MCF 10A (cell line): ENCODE measurements at regions not wholly inside any gene's neighbourhood (a gene's known extent, or its start where the extent isn't known, plus 50 kb on each side); places are given as distances from the start of the nearest gene placed in this dataset.

Source experiments
- BruUV-seq: library from RNA; stranded (reverse); fragments of 400-500 nt; replicated peaks from 2 replicates; lab custom pipeline; 2021; lab: Mats Ljungman, UMichigan
- CTCF ChIA-PET: fragments of 300-600 bp; sonication (Branson Sonifier 250); formaldehyde crosslinking; extraction: SDS; loops from one replicate; lab custom pipeline; 2021; ENCODE audit warnings: antibody characterized with exemption, inconsistent platforms; lab: Yijun Ruan, JAX
- POLR2A ChIA-PET: fragments of 300-600, 350-650 bp; sonication (Branson Sonifier 250); formaldehyde crosslinking; extraction: SDS; loops from one replicate; lab custom pipeline; 2020; ENCODE audit warnings: antibody characterized with exemption, inconsistent platforms; lab: Yijun Ruan, JAX
- DNase-seq: peaks from one replicate; pipeline ENCODE4 v3.0.0-alpha.2; 2018; ENCODE audit not compliant: unreplicated experiment
- H3K27ac Mint-ChIP-seq: one replicate; pipeline ENCODE4 v1.8.0; 2022; ENCODE audit warnings: mild to moderate bottlenecking, low read depth, mixed read lengths; ENCODE audit not compliant: unreplicated experiment
- H3K27me3 Mint-ChIP-seq: one replicate; pipeline ENCODE4 v1.8.0; 2022; ENCODE audit warnings: mixed read lengths; ENCODE audit not compliant: insufficient read depth, unreplicated experiment
- H3K36me3 Mint-ChIP-seq: one replicate; pipeline ENCODE4 v1.8.0; 2022; ENCODE audit warnings: mild to moderate bottlenecking, moderate library complexity, mixed read lengths; ENCODE audit not compliant: insufficient read depth, unreplicated experiment
- H3K4me1 Mint-ChIP-seq: one replicate; pipeline ENCODE4 v1.8.0; 2022; ENCODE audit warnings: mixed read lengths; ENCODE audit not compliant: insufficient read depth, unreplicated experiment
- H3K4me3 Mint-ChIP-seq: one replicate; pipeline ENCODE4 v1.8.0; 2022; ENCODE audit warnings: mild to moderate bottlenecking, moderate library complexity, mixed read lengths; ENCODE audit not compliant: unreplicated experiment
- H3K9me3 Mint-ChIP-seq: one replicate; pipeline ENCODE4 v1.8.0; 2022; ENCODE audit warnings: mixed read lengths; ENCODE audit not compliant: unreplicated experiment
- intact Hi-C: fragments of 100-400 bp; cut with micrococcal nuclease; formaldehyde crosslinking; loops from 2 replicates; pipeline ENCODE4 v1.14.1; 2022
- TF ChIP-seq, protein P1 (sequence below): fragments of 200-600 bp; IDR thresholded peaks from one replicate; pipeline ENCODE4 v1.8.0; 2022; ENCODE audit warnings: antibody characterized with exemption, mild to moderate bottlenecking; ENCODE audit not compliant: unreplicated experiment

DNA sequence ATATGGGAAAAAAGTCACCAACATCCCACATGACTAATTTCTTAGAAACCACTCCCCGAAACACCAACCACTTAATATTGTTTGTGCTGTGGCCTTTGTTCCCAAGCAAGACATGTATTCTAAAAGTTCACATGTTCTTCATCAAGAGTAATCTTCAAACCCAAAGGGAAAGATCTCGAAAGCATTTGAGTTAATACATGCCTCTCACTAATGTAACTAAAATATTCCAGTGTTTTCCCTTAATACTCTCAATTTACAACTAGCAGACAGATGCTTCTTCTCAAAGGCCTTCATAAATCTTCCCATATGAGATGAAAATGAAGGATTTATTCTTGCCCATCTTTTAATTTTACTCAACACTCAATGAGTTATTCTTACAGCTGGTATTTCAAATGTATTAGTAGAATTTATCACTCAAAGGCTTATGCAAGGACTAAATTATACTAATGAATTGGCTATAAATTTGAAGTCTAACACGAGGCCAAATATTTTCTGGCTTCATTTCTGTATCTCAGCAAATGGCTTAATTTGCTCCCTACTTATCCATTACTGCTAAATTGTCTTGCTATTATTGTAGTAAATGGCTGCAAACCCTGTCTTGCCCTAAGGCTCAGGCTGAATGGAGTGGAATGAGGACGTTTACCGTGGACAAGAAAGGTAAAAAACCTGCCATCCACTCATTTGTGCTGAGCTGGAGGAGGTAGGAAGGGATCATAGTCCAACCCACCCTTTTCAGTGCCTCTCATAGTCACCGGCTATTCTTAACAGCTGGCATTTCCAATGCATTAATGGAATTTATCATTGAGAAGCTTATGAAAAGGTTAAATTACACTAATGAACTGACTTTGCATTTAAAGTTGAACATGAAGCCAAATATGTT is 474.4 kb downstream of the RASEF start:
- no TSS peak for BruUV-seq
- TF ChIP-seq, protein P1, sequence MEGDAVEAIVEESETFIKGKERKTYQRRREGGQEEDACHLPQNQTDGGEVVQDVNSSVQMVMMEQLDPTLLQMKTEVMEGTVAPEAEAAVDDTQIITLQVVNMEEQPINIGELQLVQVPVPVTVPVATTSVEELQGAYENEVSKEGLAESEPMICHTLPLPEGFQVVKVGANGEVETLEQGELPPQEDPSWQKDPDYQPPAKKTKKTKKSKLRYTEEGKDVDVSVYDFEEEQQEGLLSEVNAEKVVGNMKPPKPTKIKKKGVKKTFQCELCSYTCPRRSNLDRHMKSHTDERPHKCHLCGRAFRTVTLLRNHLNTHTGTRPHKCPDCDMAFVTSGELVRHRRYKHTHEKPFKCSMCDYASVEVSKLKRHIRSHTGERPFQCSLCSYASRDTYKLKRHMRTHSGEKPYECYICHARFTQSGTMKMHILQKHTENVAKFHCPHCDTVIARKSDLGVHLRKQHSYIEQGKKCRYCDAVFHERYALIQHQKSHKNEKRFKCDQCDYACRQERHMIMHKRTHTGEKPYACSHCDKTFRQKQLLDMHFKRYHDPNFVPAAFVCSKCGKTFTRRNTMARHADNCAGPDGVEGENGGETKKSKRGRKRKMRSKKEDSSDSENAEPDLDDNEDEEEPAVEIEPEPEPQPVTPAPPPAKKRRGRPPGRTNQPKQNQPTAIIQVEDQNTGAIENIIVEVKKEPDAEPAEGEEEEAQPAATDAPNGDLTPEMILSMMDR: no peak
- intact Hi-C loops: no loop called here
- no peaks in the 10 kb centered on the region for H3K9me3 Mint-ChIP-seq
- DNase-seq: no peak
- H3K27me3 Mint-ChIP-seq: no peaks in the 10 kb centered on the region
- no peak overlapping the region for H3K4me3 Mint-ChIP-seq
- ChIA-PET POLR2A (interaction anchor here (0.7 kb wide), 1 partner anchor 682 kb away, joined by 3 read pairs; no protein-coding TSS in a partner anchor), CTCF (interaction anchor here (0.9 to 2.2 kb wide), 2 partner anchors 11 to 19 kb away, joined by 3 to 6 read pairs; no protein-coding TSS in a partner anchor)
- no peaks in the 10 kb centered on the region for H3K4me1 Mint-ChIP-seq
- H3K27ac Mint-ChIP-seq: no peak overlapping the region
- no peaks in the 10 kb centered on the region for H3K36me3 Mint-ChIP-seq

DNA sequence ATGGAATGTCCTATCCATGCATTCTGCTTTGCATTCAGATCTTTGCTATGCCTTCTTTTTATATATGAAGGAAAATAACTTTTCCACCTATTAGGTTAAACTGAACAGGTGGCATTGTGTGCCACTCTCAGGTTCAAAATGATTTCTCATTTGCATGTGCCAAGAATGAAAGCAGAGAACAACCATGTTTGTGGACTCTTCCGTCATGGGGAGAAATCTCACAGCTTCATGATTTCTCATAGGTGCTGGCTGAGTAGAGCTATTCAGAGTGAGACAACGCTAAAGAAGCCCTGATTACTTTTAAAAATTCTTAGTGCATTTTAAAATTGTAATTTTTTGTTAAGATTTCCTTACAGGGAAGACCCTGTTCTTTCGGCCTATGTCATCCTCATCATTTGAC is 472.1 kb downstream of the RASEF start:
- Mint-ChIP-seq H3K36me3 (no peaks in the 10 kb centered on the region), H3K4me3 (no peak overlapping the region), H3K9me3 (no peaks in the 10 kb centered on the region), H3K27ac (no peak overlapping the region), H3K27me3 (no peaks in the 10 kb centered on the region), H3K4me1 (no peaks in the 10 kb centered on the region)
- DNase-seq: no peak
- ChIA-PET CTCF (no interaction called here), POLR2A (no interaction called here)
- TF ChIP-seq, protein P1: no peak
- BruUV-seq: no TSS peak
- intact Hi-C loops: no loop called here

DNA sequence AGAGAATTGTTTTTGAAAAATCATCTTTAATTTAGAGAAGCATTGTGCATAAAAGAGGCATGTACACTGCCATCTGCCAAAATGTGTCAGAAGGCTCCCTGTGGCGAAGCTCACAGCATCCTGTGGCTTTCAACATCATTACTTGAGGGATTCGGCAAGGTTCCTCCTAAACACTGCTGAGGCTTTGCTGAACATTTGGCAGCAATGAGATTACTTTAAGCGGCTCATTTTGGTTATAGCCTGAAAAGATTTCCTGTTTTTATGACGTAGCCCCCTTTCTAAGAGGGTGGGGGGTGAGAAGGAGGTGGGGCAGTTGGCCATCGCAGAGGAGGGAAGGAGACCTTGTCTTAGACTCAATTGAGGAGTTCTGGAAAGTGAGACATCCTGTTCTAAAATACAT is 469.4 kb downstream of the RASEF start:
- Mint-ChIP-seq H3K36me3 (no peaks in the 10 kb centered on the region), H3K27ac (no peak overlapping the region), H3K27me3 (no peaks in the 10 kb centered on the region), H3K4me3 (no peak overlapping the region), H3K4me1 (no peaks in the 10 kb centered on the region), H3K9me3 (no peaks in the 10 kb centered on the region)
- POLR2A ChIA-PET: no interaction called here
- no peak for DNase-seq
- BruUV-seq: no TSS peak
- TF ChIP-seq, protein P1: no peak
- intact Hi-C loops: no loop called here
- CTCF ChIA-PET: interaction anchor here (1.0 kb wide), 1 partner anchor 13 kb away, joined by 3 read pairs; no protein-coding TSS in a partner anchor

DNA sequence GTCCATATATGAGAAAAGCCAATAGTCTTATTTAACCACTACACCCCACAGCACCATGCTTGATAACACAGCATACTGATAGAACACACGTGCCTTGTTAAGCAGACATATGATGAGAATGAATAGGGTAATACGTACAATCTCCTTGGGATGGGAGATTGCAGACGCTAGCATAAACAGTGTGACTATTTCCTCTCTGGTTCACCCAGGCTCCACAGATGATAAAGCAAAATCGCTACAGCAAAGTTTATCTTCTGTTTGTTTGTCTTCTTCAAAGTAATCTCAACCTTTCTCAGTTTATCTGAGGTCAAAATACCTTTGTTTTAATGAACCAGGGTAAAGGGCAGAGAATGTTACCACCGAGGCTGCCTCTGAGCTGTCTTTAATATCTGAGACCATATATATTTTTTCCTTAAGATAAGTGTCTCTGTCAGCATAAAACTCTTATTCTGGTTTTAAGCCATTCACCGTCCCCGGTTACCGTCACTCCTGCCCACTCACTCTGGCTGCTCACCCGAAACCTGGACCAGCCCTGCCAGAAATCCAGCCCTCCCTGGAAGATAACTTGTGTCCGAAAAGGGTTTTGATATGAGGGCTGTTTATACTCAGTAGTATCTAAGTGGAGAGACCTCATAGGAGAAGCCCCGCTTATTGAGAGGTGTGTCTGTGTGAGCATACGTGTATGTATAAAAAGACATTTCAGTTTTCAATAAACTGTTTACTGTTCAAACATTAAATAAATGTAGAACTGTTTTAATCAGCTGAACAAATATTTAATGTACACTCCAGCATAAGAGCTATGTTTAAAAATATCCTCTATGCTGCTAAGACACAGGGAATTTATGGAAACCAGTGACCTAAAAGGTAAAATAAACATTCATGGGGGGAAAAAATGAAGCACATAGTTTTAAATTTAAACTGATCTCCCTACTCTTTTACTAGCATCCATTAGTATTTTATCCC is 465.4 kb downstream of the RASEF start:
- CTCF ChIA-PET: interaction anchor here (0.7 to 1.1 kb wide), 3 partner anchors 9 to 184 kb away, joined by 3 to 4 read pairs (median 4); no protein-coding TSS in a partner anchor
- Mint-ChIP-seq H3K27me3 (no peaks in the 10 kb centered on the region), H3K36me3 (no peaks in the 10 kb centered on the region), H3K9me3 (no peaks in the 10 kb centered on the region), H3K27ac (no peak overlapping the region), H3K4me3 (no peak overlapping the region), H3K4me1 (no peaks in the 10 kb centered on the region)
- no TSS peak for BruUV-seq
- POLR2A ChIA-PET: no interaction called here
- intact Hi-C loops: no loop called here
- TF ChIP-seq, protein P1: no peak
- no peak for DNase-seq
